HG03442 (cell line): ENCODE measurements at regions not wholly inside any gene's neighbourhood (a gene's known extent, or its start where the extent isn't known, plus 50 kb on each side); places are given as distances from the start of the nearest gene placed in this dataset.
"Not testable (repeated sequence)": the region's sequence is repeated elsewhere in the genome, so short reads cannot be mapped to it uniquely, and the experiment has no call there.

Experiments
- ATAC-seq: cut with Tn5 transposase; IDR thresholded peaks from one replicate; pipeline ENCODE4 v1.9.1; 2021; ENCODE audit warnings: mild to moderate bottlenecking, moderate library complexity; ENCODE audit not compliant: unreplicated experiment

DNA sequence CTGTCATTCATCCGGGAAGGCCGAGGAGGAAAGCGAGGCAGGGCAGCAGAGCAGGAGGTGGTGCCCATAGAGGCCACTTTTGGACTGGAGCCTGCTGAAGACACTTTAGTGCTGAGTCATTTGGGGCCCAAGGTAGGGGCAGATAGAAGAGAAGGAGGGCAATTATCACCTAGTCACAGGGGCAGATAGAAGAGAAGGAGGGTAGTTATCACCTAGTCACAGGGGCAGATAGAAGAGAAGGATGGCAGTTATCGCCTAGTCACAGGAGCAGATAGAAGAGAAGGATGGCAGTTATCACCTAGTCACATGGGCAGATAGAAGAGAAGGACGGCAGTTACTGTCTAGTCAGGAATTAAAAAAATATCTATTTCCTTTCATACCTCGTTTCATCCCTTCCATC is 1372.6 kb downstream of the FOXD4L5 start:
- not testable (repeated sequence) for ATAC-seq

DNA sequence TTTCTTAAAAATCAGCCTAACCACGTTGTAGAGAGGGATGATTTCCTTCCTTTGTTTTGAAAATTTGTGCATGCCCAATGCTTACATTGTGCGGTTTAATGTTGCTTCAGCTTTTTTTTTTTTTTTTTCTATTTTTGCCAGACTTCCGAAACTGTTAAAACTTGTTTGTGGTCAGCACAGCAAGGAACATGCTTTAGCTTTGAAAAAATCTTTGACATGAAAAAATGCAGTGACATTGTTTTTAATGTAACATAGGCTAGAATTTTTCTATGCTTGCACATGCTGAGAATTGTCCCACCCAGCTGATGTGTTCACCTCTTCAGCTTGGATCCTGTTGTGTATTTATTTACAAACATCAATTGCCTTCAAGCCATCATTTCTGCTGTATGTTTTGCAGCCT is 1375.9 kb downstream of the FOXD4L5 start:
- not testable (repeated sequence) for ATAC-seq

DNA sequence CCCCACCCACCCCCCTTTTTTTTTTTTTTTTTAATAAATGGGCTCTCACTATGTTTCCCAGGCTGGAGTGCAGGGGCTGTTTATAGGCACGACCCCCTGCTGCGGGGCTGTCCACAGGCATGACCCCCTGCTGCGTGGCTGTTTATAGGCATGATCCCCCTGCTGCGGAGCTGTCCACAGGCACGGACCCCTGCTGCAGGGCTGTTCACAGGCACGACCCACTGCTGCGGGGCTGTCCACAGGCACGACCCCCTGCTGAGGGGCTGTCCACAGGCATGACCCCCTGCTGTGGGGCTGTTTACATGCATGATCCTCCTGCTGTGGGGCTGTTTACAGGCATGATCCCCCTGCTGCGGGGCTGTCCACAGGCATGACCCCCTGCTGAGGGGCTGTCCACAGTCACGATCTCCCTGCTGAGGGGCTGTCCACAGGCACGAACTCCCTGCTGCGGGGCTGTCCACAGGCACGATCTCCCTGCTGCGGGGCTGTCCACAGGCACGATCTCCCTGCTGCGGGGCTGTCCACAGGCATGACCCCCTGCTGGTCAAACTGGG is 1385.3 kb downstream of the FOXD4L5 start:
- ATAC-seq, result not testable (repeated sequence)

DNA sequence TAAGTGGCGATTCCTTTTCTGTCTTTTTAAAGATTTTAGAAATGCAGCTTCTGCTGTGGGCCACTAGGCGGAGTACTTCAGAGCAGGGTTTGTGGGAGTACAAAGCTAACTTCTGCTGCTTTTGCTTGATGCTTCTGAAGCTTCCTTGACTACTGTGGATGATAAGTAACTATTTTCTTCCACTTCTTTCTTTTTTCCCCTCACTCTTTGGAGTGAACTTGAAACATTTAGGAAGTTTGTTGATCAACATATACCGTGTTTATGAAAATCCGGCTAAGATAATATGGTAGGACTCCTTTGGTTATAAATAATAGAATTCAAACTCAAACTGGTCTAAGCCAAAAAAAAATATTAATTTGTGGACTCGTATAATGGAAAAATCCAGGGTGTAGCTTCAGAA is 1403.6 kb downstream of the FOXD4L5 start:
- ATAC-seq, result not testable (repeated sequence)

DNA sequence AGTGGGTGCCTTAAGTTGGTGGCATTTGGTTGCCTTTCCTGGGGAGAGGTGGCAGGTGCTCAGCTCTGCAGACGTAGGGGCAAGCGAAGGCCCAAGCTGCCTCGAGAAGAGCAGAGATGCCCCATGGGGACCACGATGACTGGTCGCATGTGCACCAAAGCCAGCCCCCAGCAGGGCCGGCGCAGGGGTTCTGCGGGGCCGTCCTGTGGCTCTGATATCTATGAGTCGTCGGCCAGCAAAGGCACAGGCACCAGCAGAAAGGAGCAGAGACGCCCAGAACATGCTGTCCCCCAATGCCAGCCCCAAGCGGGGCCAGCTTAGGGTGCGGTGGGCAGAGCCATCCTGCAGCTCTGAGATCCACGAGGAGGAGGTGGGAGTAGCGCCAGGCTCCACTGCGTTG is 1408.6 kb downstream of the FOXD4L5 start:
- ATAC-seq, result not testable (repeated sequence)

DNA sequence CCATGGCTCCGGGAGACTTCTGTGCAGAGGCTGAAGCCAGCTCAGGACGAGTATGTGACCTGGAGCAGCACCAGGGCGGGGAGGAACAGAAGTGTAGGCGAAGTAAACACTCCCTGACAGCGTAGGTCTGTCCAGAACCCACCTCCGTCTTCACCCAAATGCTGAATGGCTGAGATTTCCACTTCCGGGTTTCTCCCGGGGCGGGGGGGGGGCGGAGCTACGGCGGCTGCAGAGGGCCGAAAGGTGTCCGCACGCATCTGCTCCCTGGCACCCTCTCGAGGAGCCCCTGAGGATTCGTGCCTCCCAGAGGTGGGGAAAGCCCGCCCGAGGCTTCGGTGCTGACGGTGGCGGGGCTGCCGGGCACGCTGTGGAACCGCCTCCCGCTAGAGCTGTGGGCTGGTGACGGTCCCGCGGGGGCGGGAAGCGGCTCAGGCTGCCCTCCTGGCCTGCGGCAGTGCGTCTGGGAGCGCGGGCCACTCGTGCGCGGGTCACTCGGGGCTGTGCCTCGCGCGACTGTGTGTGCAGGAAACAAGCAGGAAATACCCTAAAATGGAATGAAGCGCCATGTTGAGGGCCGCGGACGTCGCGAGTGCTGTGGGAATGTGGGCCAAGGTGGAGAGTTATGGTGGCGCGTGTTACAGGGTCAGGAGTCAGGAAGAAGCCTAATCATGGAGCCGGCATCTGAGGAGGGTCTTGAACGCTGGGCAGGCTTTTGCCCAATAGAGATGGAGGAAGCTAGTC is 1425.4 kb downstream of the FOXD4L5 start:
- no peak for ATAC-seq

DNA sequence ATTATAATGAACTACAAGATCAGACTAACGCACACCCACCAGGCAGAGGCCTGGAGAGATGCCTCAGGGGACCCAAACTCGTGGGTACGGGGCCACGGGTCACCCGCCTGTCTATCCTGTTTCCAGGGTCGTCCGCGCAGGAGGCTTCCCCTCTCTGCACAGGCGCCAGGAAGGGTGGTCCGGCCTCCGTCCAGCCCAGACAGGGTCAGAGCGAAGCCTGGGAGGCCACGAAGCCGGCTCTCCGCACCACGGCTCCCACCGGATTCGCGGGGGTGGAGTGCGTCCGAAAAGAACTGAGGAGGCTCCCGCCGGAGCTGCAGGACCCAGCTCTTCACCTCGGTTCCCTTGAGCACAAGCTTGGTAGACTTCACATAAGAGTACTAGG is 1425.9 kb downstream of the FOXD4L5 start:
- not testable (repeated sequence) for ATAC-seq

DNA sequence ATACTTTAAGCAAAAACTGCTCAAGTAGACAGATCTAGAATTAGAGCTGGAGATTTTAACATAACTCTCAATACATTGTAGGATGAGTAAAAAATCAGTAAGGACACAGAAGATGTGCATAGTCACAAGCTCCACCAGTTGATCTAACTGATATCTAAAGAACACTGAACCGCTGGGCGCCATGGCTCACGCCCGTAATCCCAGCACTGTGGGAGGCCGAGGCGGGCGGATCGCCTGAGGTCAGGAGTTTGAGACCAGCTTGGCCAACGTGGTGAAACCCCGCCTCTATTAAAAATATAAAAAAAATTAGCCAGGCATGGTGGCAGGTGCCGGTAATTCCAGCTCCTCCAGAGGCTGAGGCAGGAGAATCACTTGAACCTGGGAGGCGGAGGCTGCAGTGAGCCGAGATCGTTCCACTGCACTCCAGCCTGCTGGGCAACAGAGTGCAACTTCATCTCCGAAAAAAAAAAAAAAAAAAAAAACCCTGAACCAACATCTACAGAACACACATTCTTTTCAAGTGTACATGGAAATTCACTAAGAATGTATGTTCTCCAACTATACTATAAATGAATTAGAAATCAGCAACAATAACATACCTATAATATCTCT is 1431.8 kb downstream of the FOXD4L5 start:
- ATAC-seq, result not testable (repeated sequence)

DNA sequence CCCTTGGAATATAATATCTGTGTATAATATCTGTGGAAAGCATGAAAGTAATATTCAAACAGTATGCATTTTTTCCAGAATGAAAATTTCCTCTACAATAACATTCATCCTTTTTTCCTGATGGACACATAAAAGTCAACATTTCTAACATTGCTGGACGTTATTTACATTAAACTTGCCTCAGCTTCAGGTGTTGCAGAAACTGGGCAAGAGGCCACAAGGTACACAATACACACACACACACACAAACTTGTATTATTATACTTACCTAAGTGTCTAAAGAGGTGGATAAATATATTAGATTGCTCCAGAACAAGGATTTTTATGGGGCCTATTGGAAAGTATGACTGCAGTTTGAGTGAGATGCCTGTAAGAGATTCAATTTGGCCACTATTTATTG is 1460.2 kb downstream of the FOXD4L5 start:
- ATAC-seq, result not testable (repeated sequence)

DNA sequence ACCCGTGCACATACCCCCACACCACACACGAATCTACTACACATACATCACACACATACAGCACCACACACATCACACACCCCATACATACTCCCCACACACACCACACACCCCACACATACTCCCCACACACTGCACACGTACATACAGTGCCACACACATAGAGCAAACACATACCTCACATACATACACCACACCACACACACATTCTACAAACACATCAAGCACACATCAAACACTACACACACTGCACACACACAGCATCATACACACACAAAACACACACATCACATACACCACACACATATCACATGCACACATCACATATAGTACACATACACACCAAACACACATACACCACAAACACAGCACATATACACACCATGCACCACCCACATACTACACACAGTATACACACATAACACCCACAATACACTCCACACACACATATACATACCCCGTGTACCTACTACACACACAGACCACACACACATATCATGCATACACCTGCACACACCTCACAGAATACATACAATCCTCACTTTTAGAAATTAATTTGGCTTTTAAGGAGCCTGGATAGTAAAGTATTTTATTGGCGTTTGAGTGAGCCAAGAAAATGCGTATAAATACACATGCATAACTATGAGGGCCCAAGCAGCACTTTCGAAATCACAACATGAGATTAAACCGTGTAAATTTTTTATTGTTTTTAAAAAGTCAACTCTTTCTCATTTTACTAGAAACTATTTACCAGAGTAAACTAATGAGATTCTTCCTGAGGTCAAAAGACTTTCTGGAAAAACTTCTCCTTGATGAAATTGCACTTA is 1461.4 kb downstream of the FOXD4L5 start:
- ATAC-seq, result not testable (repeated sequence)

DNA sequence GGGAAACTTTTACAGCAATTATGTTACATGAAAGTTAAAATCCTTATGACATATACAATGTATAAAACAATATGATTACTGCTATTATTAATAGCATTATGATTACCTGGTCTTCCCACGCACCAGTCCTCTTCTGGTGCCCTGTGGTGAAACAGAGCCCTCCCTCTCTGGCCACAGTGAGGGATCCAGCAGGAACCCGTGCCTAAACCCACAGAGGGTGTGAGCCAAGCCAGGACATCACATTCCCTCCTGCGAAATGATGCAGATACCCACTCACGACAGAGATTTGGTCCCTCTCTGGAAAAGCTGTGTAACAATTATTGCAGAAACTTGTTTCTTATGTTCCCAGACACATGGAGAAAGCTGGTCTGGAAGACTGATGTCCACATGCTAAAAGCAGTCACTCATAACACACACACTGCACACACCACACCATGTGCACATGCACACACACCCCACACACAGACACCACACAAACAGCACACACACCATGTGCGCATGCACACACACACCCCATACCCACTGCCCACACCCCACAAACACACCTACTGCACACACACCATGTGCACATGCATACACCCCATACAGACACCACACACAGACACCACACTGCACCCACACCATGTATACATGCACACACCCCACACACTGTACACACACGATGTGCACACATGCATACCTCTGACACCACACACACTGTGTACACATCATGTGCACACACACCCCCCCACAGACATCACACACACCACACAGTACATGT is 1462.2 kb downstream of the FOXD4L5 start:
- not testable (repeated sequence) for ATAC-seq

DNA sequence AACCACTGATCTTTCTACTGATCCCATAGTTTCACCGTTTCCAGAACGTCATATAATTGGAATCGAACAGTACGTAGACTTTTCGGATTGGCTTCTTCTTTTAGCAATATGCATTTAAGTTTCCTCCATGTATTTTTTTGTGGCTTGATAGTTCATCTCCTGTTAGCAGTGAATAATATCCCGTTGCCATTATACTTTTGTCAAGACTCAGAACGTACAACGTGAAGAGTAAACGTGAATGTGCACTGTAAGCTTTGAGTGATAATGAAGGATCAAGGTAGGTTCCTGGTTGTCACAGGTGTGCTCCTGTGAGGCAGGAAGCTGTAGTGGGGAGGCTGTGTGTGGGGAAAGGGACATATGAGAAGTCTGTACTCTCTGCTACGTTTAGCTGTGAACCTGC is 1463.7 kb downstream of the FOXD4L5 start:
- not testable (repeated sequence) for ATAC-seq

DNA sequence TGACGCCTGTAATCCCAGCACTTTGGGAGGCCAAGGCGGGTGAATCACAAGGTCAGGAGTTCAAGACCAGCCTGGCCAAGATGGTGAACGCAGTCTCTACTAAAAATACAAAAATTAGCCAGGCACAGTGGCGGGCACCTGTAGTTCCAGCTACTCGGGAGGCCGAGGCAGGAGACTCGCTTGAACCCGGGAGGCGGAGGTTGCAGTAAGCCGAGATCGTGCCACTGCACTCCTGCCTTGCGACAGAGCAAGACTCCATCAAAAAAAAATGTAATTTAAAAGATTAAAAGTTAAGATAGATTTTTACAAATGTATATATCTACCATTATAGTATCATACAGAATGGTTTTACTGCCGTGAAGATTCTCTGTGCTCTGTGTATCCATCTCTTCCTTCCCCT is 1464.1 kb downstream of the FOXD4L5 start:
- ATAC-seq, result not testable (repeated sequence)

DNA sequence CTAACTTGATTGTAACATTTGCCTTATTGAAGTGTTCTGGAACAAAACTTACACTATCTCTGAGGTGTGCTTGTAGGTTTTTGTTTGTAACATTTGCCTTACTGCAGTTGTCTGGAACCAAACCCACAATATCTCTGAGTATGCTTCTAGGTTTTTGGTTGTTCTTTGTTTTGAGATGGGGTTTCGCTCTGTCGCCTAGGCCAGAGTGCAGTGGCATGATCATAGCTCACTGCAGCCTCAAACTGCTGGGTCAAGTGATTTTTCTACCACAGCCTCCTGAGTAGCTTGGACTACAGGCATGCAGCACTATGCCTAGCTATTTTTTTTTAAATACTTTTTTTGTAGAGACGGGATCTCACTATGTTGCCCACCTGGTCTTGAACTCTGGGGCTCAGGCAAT is 1464.6 kb downstream of the FOXD4L5 start:
- ATAC-seq, result not testable (repeated sequence)

DNA sequence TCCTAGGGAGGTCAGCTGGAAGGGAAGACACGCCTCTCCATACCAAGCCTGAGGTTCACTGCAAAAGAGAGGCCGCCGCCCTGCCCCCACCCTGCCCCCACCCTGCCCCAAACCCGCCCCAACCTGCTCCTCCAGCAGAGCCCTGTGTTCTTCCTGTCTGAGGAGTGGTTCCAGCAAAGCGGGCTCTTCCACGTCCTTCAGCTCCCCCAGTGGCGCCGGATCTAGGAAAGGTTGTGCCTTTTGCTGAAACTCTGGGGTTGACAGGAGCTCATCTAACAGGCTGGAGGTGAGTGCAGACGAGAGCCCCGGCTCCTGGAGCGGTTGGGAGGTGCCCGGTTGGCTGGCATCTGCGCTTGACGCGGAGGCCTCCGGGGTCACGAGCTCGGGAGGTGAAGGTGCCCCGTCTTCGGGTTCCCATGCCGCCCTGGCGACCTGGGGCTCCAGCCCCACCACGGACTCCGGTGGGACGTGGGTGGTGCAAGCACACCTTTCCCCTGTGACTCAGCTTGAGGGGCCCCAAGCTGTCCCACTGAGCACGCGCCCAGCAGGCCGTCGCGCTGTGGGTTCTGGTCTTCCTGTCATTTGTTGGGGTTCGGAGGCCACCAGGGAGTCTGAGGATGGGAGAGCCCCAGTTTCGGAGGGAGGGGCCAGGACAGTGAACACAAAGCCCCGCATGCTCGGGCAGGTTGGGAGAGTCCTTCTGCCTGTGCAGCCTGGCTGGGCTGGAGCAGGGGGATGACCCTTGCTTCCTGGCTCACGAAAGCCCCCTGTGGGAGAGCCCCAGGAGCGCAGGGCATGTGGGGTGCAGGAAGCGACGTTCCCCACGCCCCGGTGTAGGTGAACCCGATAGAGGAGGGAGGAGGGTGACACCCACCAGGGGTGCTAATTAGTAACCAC is 1467.1 kb downstream of the FOXD4L5 start:
- peak; percentile 64 for ATAC-seq

DNA sequence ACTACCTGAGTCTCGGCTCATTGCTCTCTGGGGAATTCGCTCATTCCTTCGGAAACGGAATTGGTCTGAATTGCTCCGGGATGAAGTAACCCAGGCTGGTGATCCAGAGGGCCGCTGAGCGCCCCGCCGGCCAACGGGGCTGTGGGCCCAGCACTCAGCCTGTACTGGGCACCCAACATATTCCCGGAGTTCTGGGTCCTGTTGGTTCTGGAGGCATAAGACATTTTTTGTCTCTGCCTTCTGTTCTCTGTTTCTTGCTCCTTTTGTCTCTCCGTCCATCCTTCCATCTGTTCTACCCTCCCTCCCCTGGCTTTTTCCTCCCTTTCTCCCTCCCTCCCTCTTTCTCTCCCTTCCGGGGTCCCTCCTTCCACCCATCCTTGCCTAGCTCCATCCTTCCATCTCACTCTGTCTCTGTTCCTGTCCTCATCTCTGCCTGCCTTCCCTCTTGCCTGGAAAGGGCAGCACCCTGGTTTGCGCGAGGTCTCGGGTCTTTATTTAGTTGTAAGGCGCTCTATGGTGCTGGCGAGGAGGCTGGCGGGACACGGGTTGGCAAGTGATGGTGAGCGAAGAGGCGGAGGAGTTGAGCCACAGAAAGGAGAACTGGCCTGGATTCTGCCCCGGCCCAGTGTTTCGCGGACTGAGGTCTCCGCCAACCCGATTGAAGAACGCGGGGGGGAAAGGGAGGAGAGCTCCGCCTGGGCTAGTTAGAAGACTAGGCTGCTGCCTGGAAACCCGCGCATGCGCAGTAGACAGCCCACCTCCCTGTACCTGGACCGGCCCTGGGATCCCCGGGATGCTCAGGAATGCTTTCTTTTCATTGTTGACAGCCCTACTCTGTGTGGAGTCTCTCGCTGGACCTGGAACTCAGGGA is 1468.0 kb downstream of the FOXD4L5 start:
- peak; percentile 71 for ATAC-seq

DNA sequence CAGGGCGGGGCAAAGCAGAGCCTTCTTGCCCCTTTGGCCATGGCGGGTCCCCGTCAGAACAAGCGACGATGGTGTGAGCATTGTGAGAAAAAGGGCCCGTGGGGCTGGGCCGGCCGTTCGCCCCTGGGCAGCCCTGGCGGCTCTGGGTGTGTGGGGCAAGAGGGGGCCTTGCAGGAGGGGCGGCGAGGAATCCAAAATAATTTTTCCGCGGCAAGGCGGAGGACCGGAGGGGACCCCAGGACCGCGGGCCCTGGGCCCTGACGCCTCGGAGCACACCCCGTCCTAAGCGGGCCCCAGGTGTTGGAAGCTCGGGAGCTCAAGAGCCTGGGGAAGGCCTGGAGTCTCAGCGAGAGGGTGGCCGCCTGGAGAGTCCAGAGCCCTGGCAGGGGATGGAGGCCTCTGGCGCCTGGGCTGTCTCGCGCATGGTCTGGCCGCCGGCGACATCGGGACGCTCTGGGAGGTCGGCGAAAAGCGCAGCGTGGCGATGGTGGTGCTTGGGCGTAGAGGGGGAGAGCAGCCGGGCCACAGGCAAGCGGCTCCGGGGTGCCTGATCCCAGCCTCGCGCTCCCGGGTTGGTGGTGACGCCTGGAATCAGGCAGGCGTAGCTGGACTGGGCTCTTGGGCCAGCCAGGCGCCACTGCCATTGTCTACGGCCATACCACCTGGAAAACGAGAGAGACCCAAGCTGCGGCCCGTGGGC is 1469.9 kb downstream of the FOXD4L5 start:
- not testable (repeated sequence) for ATAC-seq
